ENCODE measurements at regions not wholly inside any gene's neighbourhood (a gene's known extent, or its start where the extent isn't known, plus 50 kb on each side); places are given as distances from the start of the nearest gene placed in this dataset.
"Not testable (repeated sequence)": the region's sequence is repeated elsewhere in the genome, so short reads cannot be mapped to it uniquely, and the experiment has no call there.

- TF ChIP-seq CTCF (IDR thresholded peaks at IDR 0.05; ENCODE audit: poor library complexity, severe bottlenecking); SMC3 (conservative IDR thresholded peaks at IDR 0.05; ENCODE audit: poor library complexity); POLR2AphosphoS5 (IDR thresholded peaks at IDR 0.05); EZH2 (IDR thresholded peaks at IDR 0.05; ENCODE audit: borderline replicate concordance, insufficient read depth, low read length, poor library complexity, severe bottlenecking): not testable (repeated sequence)
Measured at GRCh38 chr6:4407710-4408109, 272.3 kb upstream of the ECI2 start.
